Tibial nerve (tissue), 3 donors: ENCODE measurements at regions not wholly inside any gene's neighbourhood (a gene's known extent, or its start where the extent isn't known, plus 50 kb on each side); places are given as distances from the start of the nearest gene placed in this dataset.
"Not testable (repeated sequence)": the region's sequence is repeated elsewhere in the genome, so short reads cannot be mapped to it uniquely, and the experiment has no call there.

Experiments used
- POLR2A ChIP-seq, 2 donors: fragments of 450-650 bp; IDR thresholded peaks; one replicate each; pipeline ENCODE4 v1.6.1; 2017; ENCODE audit warnings: antibody characterized with exemption in 2 of 2, mild to moderate bottlenecking in 2 of 2, moderate library complexity in 2 of 2
- TF ChIP-seq, protein P1 (sequence below), 5 experiments: fragments of 200-600 bp in 3 of 5; fragments of 450-650 bp in 2 of 5; sonication (generic) in 3 of 5; IDR thresholded peaks; one replicate each; pipeline ENCODE4 v1.5.1; 2016 to 2019; ENCODE audit warnings: antibody characterized with exemption in 5 of 5, mild to moderate bottlenecking in 3 of 5, moderate library complexity in 2 of 5

DNA sequence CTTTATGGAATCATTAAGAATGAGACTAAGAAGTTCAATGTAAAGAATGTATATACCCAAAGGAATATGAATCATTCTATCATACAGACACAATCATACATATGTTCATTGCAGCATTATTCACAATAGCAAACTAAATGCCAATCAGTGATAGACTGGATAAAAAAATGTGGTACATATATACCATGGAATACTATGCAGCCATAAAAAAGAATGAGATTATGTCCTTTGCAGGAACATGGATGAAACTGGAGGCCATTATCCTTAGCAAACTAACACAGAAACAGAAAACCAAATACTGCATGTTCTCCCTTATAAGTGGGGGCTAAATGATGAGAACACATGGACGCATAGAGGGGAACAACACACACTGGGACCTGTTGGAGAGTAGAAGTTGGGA, 110.2 kb downstream of the GATA3 start:
- TF ChIP-seq, protein P1, sequence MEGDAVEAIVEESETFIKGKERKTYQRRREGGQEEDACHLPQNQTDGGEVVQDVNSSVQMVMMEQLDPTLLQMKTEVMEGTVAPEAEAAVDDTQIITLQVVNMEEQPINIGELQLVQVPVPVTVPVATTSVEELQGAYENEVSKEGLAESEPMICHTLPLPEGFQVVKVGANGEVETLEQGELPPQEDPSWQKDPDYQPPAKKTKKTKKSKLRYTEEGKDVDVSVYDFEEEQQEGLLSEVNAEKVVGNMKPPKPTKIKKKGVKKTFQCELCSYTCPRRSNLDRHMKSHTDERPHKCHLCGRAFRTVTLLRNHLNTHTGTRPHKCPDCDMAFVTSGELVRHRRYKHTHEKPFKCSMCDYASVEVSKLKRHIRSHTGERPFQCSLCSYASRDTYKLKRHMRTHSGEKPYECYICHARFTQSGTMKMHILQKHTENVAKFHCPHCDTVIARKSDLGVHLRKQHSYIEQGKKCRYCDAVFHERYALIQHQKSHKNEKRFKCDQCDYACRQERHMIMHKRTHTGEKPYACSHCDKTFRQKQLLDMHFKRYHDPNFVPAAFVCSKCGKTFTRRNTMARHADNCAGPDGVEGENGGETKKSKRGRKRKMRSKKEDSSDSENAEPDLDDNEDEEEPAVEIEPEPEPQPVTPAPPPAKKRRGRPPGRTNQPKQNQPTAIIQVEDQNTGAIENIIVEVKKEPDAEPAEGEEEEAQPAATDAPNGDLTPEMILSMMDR (IDR thresholded peaks at IDR 0.05): not testable (repeated sequence)
- TF ChIP-seq POLR2A (IDR thresholded peaks at IDR 0.05): not testable (repeated sequence)
